ENCODE measurements at regions not wholly inside any gene's neighbourhood (a gene's known extent, or its start where the extent isn't known, plus 50 kb on each side); places are given as distances from the start of the nearest gene placed in this dataset.

- no peak for FAIRE-seq
Measured at GRCh38 chr6:19270616-19271015, 566.6 kb upstream of the ID4 start.

GRCh38 chr6:19279273-19279684, 557.9 kb upstream of the ID4 start:
- FAIRE-seq: no peak

DNA sequence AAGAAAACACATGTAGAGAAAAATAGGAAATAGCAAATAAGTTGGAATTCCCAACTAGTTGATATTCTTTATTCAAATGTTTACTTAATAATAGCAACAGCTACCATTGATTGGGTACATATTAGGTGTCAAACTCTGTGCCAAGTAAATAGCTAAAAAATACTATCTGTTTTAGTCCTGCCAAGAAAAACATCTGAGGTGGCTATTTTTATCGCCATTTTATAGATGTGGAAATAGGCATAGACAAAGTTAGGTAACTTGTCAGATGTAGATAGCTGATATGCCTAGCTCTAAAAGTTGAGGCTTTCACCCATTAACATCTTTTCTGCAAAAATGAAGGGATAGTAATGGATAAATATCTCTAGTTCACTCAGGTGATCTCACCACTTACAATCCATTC, 549.2 kb upstream of the ID4 start:
- no peak for FAIRE-seq

DNA sequence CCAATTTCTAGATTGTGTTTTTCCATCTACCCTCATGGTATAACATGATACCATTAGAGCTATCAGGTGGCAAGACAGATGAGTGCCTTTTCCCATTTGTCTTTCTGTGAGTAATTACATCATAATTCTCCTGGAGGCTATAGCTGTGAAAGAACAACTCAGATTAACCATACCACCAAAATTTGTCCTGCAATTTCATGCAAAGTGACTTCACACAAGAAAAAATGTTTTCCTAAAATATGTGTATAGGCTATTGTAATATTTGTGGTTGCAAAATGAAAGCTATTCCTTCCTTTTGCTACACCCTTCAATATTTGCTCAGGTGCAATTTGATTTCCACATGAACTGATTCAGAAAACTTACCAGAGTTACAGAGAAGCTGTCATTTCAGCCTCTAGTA, 547.7 kb upstream of the ID4 start:
- FAIRE-seq: no peak

GRCh38 chr6:19297880-19298279, 539.3 kb upstream of the ID4 start:
- no peak for FAIRE-seq

- FAIRE-seq: no peak
Measured at GRCh38 chr6:19298421-19298820, 538.7 kb upstream of the ID4 start.

DNA sequence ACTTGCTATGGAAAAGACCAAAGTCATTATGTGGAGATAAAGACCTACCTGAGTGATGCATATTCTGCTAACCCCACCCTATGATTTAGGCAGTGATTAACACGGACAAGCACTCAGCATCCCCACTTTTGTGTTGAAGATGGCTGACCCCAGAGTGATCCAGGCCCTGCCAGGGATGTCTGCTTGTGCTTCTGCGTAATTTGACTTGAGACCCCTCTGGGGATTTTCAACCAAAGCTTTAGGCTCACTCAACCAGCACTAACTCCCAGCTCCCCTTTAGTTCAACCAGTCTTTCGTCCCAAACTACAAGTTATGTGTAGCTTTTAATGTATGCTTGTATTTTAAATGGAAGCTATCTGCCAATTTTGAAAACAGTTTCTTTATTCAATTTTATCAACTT, 538.0 kb upstream of the ID4 start:
- FAIRE-seq: no peak

GRCh38 chr6:19301980-19302379, 535.2 kb upstream of the ID4 start:
- FAIRE-seq: no peak

- no peak for FAIRE-seq
Measured at GRCh38 chr6:19303383-19303782, 533.8 kb upstream of the ID4 start.

- FAIRE-seq: no peak
Measured at GRCh38 chr6:19309661-19310060, 527.5 kb upstream of the ID4 start.

DNA sequence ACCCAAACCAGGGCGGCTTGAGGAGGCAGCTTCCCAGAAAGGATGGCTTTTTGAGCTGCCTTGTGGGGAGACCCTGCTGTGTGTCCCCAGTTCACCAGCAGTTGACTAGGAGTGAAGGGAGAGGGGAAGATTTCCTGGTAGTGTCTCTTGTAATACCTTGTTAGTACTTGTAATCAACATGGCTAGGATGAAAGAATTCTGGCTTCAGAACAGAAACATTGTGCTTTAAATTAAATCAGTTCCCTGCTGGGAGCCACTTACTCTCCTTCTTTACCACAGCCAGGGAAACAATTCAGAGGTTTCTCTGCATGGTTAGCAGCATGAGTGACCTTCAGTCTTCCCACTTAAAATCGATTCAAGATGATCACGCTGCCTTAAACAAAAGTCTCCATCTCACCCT, 525.4 kb upstream of the ID4 start:
- no peak for FAIRE-seq

DNA sequence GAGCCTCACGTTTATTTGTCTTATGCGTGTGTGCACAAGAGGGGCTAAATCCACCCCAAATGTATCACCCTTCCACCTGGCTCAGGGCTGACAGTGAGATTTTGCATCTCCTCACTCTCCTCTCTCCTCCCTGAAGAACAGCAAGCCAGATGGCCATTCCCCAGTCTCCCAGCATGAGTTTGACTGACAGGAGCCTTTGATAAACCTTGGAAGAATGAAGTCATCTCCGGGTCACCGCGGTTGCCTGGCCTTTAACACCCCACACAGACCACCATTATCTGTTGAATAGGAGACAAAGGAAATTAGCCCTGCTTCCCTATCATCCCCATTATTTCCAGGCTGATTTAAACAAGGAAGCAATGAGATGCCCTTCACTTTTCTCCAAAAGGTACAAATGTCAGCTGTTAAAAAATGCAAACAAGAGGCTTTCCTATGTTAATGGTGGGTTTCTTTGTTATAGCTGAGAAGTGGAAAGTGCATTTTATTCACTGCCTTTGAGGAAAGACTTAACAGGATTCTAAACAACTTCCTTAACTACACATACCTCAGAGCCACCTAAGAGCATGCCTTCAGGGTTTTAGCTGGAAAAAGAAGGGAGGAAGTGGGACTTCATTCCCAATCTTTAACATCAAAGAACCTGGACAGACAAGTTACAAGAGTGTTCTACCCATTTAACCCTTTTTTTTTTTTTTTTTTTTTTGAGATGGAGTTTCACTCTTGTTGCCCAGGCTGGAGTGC, 524.8 kb upstream of the ID4 start:
- no peak for FAIRE-seq

DNA sequence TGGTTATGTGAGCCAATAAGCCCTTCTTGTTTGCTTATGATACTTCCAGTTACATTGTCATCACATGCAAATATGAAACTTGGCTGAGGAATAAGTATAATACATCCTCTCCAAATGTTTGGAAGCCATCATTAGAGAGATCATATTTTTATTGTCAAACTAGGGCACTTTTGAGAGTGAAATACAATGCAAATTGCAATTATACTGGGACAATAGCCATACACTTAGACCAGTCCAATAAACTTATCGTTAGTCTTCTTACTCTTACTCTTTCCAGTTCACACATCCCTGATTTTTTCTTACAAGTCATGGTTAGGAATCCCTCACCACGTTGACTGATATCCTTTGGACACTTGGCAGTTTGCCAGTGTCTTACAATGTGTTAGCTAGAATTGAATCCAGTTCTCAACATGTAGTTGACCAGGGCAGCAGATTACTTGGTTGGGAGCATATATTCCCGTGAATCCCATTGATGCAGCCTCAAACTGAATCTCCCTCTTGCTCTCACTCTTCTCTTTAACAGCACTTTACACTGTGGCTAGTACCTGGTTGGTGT, 519.7 kb upstream of the ID4 start:
- no peak for FAIRE-seq

- no peak for FAIRE-seq
Measured at GRCh38 chr6:19319005-19319404, 518.2 kb upstream of the ID4 start.

DNA sequence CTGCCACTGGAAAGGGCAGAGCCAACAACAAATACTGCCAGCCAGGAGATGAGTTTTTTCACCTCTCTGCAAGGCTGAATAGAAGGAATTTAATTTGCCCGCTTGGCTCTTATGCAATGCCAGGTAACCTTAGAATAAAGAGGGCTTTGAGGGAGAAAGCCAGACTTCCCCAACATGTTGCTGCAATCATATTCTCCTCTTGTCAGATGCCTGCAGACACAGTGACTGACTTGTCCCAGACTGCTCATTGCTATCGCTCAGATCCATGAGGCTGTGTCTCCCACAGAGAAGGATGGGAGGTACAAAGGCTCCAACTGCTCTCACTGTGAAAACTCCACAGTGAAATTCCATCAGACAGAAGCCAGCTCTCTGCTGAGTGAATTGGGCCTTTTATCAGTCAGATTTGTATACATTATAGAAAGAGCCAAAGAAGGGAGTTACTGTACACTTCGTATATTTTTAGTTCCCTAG, 517.0 kb upstream of the ID4 start:
- no peak for FAIRE-seq

DNA sequence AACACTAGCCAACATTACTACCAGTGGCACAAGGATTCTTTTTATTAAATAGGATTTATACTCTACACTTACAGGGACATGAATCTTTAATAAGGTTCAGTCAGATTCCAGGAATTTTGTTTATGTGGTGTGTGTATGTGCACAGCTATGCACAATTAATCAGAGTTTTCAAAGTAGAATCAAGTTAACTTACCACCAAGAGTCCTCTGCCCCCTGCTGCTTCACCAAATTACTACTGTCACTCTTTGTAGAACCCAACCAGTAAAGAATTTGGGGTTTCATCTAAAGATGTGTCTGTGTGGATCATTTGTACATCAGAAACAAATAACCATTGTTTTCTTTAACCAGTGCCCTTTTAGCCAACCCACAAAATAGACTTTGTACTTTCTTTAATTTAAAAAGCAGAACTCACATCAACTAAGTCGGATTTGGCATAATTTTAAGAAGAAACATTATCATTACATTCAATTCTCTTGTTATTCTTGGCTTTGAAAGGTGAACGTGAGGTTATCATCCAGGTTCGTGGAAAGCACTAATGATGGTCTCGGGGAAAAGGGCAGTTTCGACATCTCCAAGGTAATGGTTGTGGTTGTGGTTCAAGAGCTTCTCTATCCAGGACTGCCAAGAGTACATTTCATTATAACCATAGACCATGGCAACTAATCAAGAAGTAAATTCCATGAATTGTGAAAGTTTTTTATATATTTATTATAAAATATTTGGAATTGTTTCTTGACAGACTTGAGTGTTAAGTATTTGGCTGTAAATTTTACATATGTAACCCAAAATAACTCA, 514.3 kb upstream of the ID4 start:
- FAIRE-seq: no peak

- FAIRE-seq: no peak
Measured at GRCh38 chr6:19324376-19324775, 512.8 kb upstream of the ID4 start.

DNA sequence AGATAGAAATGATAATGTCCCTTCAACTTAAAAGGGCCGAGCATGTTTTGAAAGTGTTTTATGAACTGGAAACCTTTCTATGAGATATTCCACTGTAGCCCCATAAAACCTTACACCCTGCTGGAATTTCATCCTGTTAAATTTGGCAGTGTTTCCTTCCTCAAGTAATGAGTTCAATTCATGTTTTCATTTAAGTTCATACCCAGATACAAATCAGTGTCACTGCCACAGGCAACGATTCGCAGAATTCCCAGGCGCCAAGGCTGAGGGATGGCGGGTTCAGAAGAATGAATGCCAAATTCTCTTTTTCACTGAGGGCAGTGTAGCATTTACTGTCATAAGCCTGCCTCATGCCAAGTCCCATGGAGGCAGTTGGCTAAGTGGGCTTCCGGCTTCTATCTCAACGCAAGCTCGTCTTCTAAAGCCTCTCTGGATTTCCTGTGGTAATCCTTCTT, 511.8 kb upstream of the ID4 start:
- FAIRE-seq: no peak

GRCh38 chr6:19327241-19327640, 509.9 kb upstream of the ID4 start:
- no peak for FAIRE-seq

DNA sequence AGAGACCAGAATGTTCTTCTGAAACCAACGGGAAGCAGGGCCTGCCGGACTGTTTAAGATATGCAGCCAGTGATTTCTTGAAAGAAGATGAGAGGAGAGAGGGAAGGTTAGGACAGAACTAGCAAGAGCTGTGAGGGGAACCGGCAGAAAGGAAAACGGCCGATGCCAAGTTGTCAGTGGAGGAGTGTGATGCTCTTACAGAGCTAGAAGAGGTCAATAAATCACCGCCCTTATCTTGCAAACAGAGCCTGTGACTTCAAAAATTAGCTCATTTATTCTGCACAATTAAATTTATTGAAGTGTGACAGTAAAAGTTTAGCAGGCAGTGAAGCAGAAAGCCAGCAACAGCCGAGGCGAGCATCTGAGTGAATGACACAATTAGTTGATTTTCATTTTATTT, 509.5 kb upstream of the ID4 start:
- no peak for FAIRE-seq

- no peak for FAIRE-seq
Measured at GRCh38 chr6:19329078-19329477, 508.1 kb upstream of the ID4 start.

DNA sequence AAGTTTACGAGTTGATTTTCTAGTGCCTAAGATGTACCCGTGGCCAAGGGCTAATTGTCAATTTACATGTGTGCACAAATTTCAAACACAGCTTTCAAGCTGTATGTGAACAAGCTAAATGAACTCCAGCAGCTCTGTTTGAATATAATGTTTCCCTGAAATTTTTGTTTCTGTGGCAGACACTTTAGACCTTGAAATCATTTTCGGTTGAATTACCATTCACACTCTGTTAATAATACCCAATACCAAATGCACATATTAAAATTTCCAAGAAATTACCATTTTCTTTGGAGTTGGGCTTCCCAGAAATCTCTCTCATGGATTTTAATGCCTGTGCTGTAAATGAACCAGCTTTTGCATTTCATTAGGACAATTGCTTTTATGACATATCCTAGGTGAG, 506.1 kb upstream of the ID4 start:
- FAIRE-seq: no peak

DNA sequence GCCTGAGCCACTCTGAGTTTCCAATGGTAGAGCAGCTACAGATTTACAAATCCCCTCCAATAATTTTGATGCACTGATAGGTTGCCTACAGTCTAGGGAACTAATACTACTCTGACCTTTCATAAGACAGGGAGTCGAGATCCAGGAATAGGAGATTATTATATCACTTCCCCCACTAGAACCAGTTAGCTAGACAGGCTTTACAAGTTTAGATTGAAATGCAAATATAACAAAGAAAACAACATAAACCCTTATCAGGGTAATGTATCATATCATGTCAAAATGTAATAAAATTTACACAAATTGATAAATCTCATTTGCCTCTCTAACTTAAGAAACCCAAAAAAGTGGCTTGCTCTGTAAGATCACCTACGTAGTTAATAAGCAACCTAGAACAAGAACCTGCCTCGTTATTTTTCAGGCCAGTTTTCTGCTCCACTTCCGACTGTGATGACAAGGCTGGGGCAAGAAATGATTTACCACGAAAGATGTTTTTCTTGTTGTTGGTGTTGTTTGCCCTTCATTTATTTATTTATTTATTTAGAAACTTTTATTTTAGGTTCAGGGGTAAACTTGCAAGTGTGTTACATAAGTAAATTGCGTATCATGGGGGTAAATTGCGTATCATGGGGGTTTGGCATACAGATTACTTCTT, 504.2 kb upstream of the ID4 start:
- no peak for FAIRE-seq

DNA sequence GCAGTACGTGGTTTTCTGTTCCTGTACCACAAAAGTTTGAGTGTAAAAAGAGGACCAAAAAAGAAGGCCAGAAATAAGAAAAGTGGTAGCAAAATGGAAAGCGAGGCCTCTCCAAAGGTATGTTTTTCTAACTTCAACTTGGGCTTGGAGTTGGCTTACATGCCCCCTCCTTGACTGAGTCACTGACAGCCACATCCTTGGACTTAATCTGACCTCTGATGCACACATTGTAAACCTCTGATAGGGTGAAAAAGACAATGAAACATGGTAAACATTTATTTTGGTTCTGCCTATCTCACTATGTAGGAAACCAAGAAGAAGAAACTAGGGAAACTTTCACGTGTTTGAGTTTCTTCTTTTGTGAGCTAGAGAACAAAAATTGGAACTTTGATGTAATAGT, 503.2 kb upstream of the ID4 start:
- FAIRE-seq: no peak

Measured in G401.6 (cell line).